NCI-H2196 (cell line): ENCODE measurements at regions not wholly inside any gene's neighbourhood (a gene's known extent, or its start where the extent isn't known, plus 50 kb on each side); places are given as distances from the start of the nearest gene placed in this dataset.
"Not testable (repeated sequence)": the region's sequence is repeated elsewhere in the genome, so short reads cannot be mapped to it uniquely, and the experiment has no call there.

Experiments
- DNase-seq: peaks from one replicate; lab custom pipeline; 2025; ENCODE audit not compliant: unreplicated experiment; lab: John Stamatoyannopoulos, UW

DNA sequence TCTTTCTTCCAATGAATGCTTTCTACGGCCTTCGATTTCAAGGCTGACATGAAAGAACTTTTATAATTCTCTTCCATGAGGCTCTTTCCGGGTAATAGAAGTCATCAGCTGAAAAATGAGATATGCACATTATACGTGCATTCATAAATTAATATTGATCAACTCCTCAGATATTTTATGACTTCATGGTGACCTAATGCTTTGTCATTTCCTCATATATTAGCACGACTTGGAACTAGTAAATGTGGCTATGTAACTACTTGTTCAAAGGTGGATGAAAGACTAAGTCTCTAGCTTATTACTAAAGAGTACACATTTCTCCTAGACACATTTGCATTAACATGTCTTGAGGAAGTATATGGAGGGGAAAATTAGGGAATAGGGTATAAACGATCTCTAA lies 168.8 kb downstream of the HDGFL1 start:
- no peak for DNase-seq

DNA sequence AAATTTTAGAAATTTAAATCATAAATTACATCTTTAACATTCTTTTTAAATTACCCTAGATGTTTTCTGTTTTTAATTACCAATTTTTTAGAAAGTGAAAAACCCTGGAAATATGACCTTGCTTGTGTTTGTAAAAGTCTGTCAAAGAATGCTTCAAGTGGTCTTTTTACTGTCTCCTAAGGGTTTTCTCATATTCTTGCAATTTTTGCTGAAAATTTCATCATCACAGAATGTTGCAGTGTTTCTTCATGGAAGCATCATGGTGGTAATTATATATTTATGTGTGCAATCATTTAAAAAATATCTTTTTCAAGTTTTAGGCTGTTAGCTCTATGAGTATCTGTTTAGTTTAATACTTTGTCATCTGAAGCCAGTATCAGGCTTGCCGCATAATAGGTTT lies 178.2 kb downstream of the HDGFL1 start:
- DNase-seq: no peak

DNA sequence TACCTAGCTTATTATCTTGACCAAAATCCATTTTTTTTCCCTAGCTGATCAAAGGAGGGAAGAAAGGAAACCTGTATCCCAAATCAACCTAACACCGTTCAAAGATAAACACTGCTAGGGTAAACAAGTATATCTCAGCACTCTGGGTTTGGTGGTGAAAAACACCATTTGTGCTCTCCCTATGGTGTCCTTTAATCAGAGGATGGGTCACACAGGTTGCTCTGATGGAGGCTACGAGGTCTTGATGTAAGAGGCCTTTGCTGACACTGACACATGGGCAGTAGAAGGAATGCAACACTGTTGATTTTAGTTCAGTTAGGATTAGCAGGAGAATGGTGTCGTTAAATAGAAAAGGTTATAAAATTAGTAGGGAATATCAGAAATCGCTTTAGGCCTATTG lies 179.3 kb downstream of the HDGFL1 start:
- no peak for DNase-seq

DNA sequence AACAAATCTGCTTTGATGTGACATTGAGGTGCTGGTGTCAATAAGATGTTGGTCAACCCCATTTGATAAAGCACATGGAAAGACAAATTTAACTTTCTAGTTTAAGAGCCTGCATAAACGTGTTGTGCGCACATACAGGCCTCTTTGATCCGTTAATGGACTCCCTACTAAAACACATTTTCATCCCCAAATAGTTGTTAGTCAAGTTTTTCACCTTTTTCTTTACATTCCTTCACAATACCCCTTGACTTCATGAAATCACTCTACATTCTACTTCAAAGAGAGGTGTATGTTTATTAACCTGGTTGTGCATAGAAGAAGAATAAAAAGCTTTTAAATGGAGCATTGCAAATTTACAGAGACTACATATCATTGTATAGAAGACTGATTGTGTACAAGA lies 180.3 kb downstream of the HDGFL1 start:
- no peak for DNase-seq

DNA sequence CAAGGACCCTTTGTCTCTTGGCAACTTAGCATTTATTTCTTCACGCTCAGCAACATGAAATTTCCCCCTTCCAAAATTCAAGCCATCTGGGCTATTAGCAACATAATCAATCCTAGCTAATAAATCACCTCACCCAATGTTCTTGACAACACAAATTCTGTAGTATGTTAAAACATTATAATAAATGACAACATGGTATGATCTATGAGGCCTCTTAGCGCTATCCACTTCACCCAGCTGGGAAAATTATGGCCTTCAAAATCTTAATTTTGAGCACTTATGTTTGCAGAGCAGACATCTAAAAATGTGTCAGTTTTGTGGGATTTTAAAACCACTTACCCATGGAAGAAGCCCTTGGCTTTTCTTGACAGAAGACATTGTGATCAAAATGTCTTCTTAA lies 181.9 kb downstream of the HDGFL1 start:
- DNase-seq: no peak

DNA sequence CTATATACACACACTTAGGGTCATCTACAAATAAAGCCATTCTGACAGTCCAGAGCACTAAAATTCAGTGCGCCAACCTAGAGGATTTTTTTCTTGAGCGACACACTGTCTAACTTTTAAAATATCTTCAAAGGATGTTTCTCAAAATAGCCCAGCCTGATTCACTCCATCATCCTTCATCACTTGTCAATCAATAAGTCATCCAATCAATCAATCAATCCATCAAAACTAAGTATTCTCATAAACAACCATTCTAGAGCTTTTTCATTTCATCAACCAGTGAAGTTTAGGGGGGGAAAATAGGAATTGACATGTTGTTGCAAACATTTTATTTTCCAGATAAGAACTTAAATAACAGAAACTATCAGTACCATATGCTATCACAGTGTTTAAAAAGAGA lies 183.2 kb downstream of the HDGFL1 start:
- DNase-seq: no peak

DNA sequence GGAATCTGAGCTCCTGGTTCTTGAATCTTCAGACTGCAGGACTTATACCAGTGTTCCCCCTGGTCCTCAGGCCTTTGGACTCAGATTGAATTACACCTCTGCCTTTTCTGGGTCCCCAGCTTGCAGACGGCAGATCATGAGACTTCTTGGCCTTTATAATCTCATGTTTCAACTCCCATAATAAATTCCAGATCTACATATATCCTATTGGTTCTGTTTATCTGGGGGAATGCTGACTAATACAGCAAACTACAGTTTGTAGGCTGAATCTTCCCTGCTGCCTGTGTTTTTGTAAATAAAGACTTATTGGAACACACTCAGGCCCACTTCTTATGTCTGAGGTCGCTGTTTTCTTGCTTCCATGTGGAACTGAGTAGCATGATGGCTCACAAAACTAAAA lies 184.7 kb downstream of the HDGFL1 start:
- no peak for DNase-seq

DNA sequence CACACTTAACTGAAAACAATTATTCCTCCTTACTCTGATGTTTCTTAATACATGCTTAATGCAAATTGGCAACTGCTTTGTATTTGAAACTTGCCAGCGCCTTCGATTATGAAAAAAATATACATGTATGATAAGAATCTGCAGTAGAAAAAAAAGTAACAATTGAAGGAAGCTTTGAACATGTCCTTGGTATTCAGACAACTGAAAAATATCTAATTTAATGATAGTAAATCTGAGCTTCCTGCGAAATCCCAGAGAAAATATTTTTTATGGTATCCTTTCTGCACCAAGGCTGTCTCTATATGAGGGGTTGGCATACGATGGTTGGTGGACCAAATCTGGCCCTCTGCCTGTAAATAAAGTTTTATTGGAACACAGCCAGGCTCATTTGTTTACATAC lies 186.2 kb downstream of the HDGFL1 start:
- no peak for DNase-seq

DNA sequence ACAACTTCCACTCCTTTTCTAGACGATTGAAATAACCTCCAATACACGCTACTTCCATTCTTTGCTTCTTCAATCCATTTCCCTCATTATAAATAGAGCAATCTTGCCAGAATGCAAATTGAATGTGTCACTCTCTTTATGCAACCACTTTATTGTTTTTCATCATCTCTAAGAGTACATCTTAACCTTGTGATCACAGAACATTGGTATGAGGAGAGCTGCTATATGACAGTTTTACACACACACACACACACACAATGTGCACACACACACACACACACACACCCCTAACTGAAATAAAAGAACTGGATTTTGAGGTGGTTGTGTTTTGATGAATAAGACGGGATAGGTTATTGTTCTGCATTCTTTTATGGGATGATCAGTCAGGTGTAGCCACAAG lies 187.0 kb downstream of the HDGFL1 start:
- DNase-seq: no peak

DNA sequence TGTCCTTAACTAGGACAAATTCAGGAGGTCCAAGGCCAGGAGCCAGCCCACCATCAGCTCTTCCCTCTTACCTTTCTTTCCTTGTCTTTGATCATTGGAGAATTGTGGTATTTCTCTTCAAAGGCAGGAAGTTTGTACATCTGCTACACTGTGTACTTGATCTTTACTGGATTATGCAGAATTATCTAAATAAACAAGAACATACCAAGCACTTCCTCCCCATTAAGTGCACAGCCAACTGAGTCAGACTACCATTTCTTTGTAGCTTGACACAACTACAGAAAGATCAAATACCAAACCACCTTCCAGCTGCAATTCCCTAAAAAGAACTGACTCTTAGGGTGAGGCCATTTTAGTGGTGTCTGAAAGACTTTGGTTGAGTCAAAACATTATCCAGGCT lies 195.1 kb downstream of the HDGFL1 start:
- DNase-seq: no peak

DNA sequence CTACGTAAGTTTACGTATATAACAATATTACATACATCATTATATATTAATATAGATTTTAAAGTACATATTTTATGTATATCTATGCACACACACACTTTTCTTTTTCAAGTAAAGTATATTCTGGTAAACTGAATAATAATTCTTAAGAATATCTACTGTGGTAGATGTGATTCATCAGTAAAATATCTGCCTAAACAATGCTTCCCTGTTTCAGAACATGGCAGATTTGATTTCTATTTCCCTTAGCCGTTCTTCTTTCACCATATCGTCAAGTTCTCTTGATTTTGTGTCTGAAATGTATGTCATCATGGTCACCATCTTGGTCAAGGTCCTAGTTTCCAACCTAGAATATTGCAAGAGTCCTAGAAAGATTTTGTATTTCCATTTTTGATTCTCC lies 195.6 kb downstream of the HDGFL1 start:
- no peak for DNase-seq

DNA sequence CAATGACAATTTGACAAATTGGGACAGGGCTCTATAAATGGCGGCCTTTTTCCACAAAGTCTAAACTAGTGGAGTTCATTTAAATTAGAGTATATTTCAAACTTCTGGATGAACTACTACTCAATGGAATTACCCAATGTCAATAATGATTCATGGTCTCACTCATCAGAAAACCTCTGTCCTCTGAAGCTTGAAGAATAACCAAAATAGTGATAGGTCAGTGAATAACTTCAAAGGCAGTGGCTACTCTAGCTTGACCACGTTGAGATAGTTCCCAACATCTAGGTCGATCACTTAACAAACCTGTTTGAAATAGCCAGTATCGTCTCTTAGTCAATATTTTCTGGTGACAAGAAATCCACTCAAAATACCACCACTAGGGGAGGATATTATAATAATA lies 197.6 kb downstream of the HDGFL1 start:
- DNase-seq: no peak

DNA sequence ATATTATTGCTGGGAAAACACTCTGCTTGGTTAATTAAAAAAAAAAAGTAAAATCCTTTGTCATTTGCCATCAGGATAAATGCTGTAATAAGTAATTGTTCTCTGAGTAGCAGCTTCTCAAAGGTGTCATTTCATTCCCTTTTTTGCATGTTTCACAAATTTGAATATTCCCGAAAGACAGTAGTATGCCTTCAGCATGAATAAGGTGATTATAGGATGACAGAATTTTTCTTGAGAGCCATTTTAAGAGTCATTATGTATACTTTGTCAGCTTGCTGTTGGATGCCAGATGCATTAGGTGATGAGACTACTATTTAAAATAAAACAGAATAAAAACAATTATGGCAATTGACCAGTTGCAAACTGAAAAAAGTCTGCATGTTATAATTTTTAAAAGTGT lies 200.7 kb downstream of the HDGFL1 start:
- DNase-seq: no peak

DNA sequence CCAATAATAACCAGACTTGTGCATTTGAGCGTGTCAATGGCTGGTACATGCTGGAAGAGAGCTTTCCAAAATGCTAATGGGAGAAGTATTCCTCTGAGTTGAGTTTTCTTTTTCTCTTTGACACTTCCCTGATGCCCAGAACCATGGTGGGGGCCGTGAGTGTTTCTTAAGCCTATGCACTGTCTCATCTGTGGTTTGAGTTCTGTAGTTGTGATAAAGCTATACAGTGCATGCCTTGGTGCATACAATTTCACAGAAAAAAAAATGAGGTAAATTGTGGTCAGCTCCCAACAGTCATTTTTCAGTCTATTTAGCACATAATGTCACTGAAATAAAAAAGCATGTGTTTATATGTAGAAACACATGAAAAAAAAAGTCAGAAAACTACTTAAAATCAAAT lies 204.8 kb downstream of the HDGFL1 start:
- DNase-seq: no peak

DNA sequence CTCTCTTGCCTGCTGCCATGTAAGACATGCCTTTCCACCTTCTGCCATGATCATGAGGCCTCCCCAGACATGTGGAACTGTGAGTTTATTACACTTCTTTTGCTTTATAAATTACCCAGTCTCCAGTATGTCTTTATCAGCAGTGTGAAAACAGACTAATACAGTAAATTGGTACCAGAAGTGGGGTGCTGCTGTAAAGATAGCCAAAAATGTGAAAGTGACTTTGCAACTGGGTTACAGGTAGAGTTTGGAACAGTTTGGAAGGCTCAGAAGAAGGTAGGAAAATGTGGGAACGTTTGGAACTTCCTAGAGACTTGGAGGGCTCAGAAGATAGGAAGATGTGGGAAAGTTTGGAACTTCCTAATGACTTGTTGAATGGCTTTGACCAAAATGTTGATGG lies 209.1 kb downstream of the HDGFL1 start:
- DNase-seq: not testable (repeated sequence)

DNA sequence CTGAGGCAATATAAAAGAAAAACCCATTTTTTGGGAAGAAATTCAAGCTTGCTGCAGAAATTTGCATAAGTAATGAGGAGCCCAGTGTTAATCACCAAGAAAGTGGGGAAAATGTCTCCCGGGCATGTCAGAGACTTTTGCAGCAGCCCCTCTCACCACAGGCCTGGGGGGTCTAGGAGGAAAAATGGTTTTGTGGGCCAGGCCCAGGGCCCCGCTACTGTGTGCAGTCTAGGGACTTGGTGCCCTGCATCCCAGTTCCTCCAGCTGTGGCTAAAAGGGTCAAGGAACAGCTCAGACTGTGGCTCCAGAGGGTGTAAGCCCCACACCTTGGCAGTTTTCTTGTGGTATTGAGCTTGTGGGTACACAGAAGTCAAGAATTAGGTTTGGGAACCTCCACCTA lies 209.7 kb downstream of the HDGFL1 start:
- DNase-seq: no peak

DNA sequence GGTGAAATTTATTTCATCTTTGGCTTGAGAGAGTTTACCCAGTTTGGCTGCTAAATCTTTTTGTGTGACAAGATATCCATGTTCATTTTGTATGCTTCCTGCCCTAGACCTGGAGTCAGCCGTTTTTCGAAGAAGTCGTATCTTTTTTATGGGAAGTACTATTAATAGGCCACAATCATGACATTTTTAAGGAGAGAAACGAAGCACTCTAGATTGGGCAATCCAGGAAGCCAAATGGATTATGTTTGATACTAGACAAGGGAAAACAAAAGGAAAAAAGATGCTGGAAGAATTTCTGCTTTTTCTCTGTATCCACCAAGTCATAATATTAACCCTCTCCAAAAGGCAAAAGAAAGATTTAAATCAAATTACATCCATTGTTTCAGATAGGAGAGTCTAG lies 214.6 kb downstream of the HDGFL1 start:
- DNase-seq: no peak

DNA sequence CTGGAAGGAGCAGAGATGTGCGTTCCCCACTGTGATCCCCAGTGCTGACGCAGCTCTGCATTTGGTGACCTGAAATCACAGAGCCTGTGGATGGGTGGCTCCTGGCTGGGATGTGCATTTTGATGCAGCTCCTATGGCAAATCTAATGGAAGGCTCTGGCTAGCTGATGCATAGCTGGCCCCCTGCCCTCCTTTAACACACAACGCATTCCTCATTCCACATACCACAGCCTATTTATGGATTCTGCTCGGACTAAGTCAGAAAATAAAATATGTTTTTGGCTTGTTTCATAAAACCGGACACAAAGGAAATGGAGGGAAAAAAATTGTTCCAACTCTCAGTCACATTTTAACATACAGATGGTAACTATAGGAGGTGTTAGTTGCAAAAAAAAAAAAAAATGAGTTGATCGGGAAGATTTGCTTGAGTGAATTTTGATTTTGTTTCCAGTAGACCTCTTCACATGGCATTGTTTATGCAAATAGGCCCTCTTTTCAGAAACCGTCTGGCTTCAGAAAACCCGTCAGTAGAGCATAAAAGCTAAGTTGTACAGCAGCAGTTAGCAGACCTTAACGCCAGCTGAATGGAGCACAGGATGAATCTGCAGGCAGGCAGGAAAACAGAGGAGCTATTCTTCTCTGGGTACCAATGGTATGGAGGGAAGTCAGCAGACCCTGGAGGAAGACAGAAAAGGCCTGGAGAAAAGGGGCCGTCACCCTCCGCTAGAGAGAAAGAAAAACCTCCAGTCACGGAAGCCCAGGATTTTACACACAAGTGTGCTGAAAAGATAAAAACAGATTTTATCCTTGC lies 215.4 kb downstream of the HDGFL1 start:
- DNase-seq: no peak

DNA sequence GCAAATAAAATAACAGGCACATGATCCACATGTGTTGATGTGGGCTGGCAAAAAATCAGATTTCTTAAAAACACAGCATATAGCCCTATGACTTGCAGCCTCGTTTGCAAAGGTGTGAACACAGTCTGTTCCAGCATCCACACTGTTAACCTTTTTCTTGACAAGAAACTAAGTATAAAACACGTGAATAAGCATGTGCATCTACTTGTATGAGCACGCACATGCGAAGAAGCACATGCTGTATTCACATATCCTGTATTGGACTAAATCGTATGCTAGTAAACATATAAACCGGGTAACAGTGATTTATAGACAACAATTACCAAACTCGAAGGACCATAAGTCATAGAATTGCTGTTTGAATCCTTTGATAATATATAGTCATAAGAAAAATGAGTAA lies 218.7 kb downstream of the HDGFL1 start:
- DNase-seq: no peak

DNA sequence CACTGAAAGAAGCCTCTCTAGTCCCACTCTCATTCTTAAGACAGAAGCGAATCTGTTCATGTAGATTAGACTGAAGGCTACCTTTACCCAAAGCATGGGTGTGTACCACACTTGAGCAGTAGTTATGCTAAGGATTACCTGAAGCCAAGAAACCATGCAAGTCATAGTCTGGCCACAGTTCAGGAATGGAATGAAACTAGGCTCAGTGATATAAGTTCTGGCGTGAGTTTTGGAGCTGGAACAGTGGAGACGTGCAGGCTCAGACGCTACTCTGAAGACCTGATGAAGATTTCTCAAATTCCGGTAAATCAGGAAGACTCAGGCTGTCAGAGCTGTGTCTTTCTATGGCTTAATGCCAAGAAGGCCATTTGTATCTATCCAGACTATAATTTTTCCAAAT lies 219.9 kb downstream of the HDGFL1 start:
- DNase-seq: no peak

DNA sequence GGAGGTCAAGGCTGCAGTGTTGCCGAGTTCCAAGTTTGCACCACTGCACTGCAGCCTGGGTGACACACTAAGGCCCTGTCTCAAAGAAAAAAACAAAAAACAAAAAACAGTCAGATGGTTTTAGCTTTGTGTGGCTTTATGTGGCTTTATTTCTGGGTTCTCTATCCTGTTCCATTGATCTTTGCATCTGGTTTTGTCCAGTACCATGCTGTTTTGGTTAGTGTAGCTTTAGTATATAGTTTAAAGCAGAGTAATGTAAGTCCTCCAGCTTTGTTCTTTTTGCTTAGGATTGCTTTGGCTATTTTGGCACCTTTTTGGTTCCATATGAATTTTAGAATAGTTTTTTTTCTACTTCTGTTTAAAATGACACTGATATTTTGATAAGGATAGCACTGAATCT lies 225.5 kb downstream of the HDGFL1 start:
- no peak for DNase-seq

DNA sequence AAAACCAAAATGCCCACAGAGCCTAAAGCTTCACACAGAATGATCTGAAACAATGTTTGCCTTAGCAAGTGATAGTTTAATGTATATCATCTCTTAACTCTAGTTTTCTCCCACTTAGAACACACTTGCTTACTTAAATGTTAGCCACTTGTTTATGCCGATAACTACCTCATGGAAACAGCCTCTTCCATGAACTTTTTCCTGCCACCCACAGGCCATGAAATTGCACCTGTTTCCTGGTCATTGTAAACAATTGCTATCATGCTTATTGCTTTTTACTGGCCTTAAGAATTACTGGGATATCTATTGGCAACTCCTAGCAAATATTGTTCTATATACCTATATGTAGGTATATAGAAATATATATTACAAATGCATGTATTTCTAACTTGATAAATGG lies 231.1 kb downstream of the HDGFL1 start:
- no peak for DNase-seq

DNA sequence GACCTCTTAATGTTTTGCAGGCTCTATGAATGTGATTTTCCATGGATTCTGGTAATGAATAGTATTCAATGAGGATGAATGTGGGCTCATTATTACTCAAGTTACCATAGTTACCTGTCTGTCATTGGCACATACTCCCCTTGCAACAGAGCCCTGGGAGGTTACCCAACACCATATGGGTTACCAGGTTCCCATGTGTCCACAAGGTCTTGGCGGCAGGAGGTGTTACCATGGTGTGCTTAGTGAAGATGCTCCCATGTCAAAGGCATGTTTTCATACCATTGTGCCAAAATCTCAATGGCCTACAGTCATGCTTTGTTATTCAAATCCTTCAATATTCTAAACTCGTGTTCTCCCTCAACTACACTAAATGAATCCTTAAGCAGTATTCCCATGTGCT lies 232.5 kb downstream of the HDGFL1 start:
- DNase-seq: no peak
